Right lobe of liver (tissue), 6 donors: ENCODE measurements at regions not wholly inside any gene's neighbourhood (a gene's known extent, or its start where the extent isn't known, plus 50 kb on each side); places are given as distances from the start of the nearest gene placed in this dataset.

Source experiments
- ATAC-seq, 4 donors: fragments of 200-7000 bp; cut with Tn5 transposase; one replicate each; pipeline ENCODE4 v1.9.1; 2020; ENCODE audit warnings: mild to moderate bottlenecking in 4 of 4, moderate library complexity in 4 of 4
- DNase-seq, 3 donors: peaks; one replicate each; pipeline ENCODE4 v3.0.0-alpha.2; 2020
- H3K27ac ChIP-seq, 3 donors: fragments of 200-600 bp; one replicate each; pipeline ENCODE4 v1.8.0; 2022
- H3K27me3 ChIP-seq, 2 donors: fragments of 200-600 bp; one replicate each; pipeline ENCODE4 v1.8.0; 2022
- H3K36me3 ChIP-seq, 4 donors: fragments of 200-600 bp; sonication (generic) in 1 of 4; one replicate each; pipeline versions ENCODE4 v1.5.1 to v1.8.0; 2017 to 2022; ENCODE audit warnings: control low read depth in 1 of 4
- H3K4me1 ChIP-seq, 4 donors: fragments of 200-600 bp; sonication (generic) in 1 of 4; one replicate each; pipeline versions ENCODE4 v1.5.1 to v1.8.0; 2017 to 2022; ENCODE audit warnings: control low read depth in 1 of 4
- H3K4me3 ChIP-seq, 3 donors: fragments of 200-600 bp; one replicate each; pipeline ENCODE4 v1.8.0; 2022
- H3K9me3 ChIP-seq, 4 donors: fragments of 200-600 bp; sonication (generic) in 1 of 4; one replicate each; pipeline versions ENCODE4 v1.5.1 to v1.8.0; 2017 to 2022; ENCODE audit warnings: control low read depth in 1 of 4
- CTCF ChIP-seq, 4 donors: fragments of 200-600 bp in 3 of 4; fragments of 450-650 bp in 1 of 4; IDR thresholded peaks; one replicate each; pipeline versions ENCODE4 v1.5.1 to v1.8.0; 2016 to 2022; ENCODE audit warnings: antibody characterized with exemption in 4 of 4, mild to moderate bottlenecking in 2 of 4
- POLR2A ChIP-seq: fragments of 450-650 bp; IDR thresholded peaks from one replicate; pipeline ENCODE4 v1.6.1; 2017; ENCODE audit warnings: antibody characterized with exemption, mild to moderate bottlenecking
- WGBS: methylation state at CpG from one replicate; pipeline ENCODE4 v1.1.6; 2018; ENCODE audit warnings: low coverage, low lambda C conversion rate; ENCODE audit not compliant: insufficient coverage; ENCODE audit errors: missing lambda C conversion rate; 5-methylcytosine and 5-hydroxymethylcytosine counted together
- intact Hi-C, 2 donors: fragments of 100-400 bp; cut with DNase I; formaldehyde crosslinking; loops; one replicate each; pipeline versions ENCODE4 v1.11.2 to v1.14.1; 2022
- donor health status: DM: no; HTN: yes; CAD: no.
- donor health status: DM: no; HTN: no; CAD: no.
- donor health status: DM: no; HTN: no; CAD: no.
- donor health status: DM: no; HTN: yes; CAD: no.
- donor health status: DM: no; HTN: yes; CAD: no.

DNA sequence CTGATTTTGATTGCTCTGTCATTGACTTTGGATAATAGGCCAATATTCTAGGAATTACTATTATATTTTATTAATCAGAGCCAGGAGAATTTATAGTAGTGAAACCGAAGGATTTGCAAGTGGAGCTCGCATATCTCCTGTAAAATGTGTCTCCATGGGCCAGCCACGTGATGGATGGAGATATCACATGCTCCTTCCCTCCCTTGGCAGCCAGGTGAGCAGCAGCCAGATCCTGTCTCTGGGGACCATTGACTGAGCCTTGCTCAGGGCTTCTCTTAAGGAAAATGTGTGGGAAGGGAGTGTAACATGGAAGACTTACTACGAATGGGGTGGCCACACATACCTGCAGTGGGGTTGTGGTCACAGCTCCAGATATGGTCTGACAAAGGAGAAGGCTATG lies 144.7 kb upstream of the RGMA start:
- Histone ChIP-seq H3K4me3 (no peak overlapping the region), H3K27me3 (no peaks in the 10 kb centered on the region), H3K9me3 (no peaks in the 10 kb centered on the region), H3K36me3 (no peaks in the 10 kb centered on the region), H3K27ac (no peak overlapping the region), H3K4me1 (no peaks in the 10 kb centered on the region)
- no peak for TF ChIP-seq POLR2A
- TF ChIP-seq CTCF (IDR thresholded peaks at IDR 0.05) = no peak
- 50% methylated on average over 4 of the region's 4 CpGs for WGBS
- DNase-seq (no peak), ATAC-seq (no peak)
- intact Hi-C loops = no loop called here

GRCh38 chr15:93232845-93233244 lies 143.8 kb upstream of the RGMA start:
- no peaks in the 10 kb centered on the region for H3K36me3 ChIP-seq
- no peak for DNase-seq
- no peak overlapping the region for H3K27ac ChIP-seq
- no peaks in the 10 kb centered on the region for H3K9me3 ChIP-seq
- no peaks in the 10 kb centered on the region for H3K27me3 ChIP-seq
- no peak for TF ChIP-seq POLR2A
- no peak overlapping the region for H3K4me3 ChIP-seq
- ATAC-seq = no peak
- intact Hi-C loops = no loop called here
- no peaks in the 10 kb centered on the region for H3K4me1 ChIP-seq
- 43% methylated on average over 8 of the region's 8 CpGs for WGBS

DNA sequence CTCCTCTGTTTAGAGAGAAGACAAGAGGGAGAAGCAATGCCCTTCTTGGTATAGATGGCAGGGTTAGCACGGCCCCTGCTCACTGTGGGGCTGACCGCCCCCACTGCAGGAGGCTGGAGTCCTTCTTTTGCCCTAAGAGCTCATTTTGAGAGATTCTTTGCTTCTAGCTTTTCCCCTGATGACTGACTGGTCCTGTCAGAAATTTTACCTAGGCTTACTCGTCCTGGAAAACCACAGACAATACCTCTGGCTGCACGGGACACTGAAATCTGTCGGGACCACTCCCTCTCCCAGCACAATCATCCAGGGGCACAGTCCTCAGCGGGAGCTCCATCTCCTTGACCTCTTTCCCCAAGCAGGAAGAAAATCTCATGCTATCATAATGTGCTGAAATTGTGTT lies 143.0 kb upstream of the RGMA start:
- no peak for ATAC-seq
- WGBS = 36% methylated on average over 5 of the region's 6 CpGs
- intact Hi-C loops = no loop called here
- Histone ChIP-seq H3K27me3 (no peaks in the 10 kb centered on the region), H3K4me1 (no peaks in the 10 kb centered on the region), H3K27ac (no peak overlapping the region), H3K4me3 (no peak overlapping the region), H3K9me3 (no peaks in the 10 kb centered on the region), H3K36me3 (no peaks in the 10 kb centered on the region)
- no peak for TF ChIP-seq POLR2A
- DNase-seq = no peak

DNA sequence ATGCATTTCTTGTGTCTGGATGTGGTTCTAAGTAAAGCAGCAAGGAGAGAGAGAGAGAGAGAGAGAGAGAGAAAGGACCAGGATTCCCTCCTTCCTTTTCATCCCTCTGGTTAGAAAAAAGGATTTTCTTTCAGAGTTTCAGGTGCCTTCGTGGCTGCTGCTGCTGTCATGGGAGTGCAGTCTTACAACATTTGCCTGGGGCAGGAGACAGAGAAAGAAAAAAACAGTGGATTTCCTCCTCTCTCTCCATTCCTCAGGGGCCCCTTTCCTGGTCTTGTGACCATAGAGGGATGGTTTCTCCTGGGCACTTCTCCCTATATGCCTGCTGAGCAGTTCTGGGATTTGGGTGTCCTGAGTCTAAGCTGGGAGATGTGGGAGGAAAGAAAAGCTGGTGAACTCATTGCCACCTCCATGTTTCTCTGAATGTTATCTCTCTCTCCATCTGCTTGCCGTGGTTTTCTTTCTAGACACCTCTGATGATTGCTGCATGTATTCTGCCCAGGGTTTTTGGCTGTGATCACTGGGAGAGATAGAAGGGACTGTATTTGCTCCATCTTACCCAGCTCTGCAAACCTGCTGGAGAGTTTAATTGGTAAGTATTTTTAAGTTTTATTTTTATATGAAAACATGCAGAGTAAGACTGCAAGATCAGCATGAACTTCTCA lies 142.4 kb upstream of the RGMA start:
- no peak overlapping the region for H3K27ac ChIP-seq
- intact Hi-C loops = no loop called here
- no peaks in the 10 kb centered on the region for H3K27me3 ChIP-seq
- ATAC-seq = no peak
- H3K4me3 ChIP-seq = no peak overlapping the region
- H3K36me3 ChIP-seq = no peaks in the 10 kb centered on the region
- no peaks in the 10 kb centered on the region for H3K9me3 ChIP-seq
- TF ChIP-seq CTCF (IDR thresholded peaks at IDR 0.05) (no peak), POLR2A (no peak)
- WGBS = 25% methylated on average over 2 of the region's 2 CpGs
- no peaks in the 10 kb centered on the region for H3K4me1 ChIP-seq
- DNase-seq = no peak

DNA sequence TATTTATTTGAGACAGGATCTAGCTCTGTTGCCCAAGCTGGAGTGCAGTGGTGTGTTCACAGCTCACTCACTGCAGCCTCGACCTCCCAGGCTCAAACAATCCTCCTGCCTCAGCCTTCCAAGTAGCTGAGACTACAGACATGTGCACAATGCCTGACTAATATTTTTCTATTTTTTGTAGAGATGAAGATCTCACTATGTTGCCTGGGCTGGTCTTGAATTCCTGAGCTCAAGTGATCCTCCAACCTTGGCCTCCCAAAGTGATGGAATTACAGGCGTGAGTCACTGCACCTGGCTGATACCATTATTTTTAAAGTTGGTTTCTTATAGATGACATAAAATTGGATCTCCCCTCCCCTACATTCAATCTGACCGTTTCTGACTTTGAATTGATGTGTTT lies 139.5 kb upstream of the RGMA start:
- Histone ChIP-seq H3K36me3 (no peaks in the 10 kb centered on the region), H3K4me1 (no peaks in the 10 kb centered on the region), H3K27me3 (peaks cover 0 to 5% of the 10 kb centered on the region in 2 donors), H3K4me3 (no peak overlapping the region), H3K27ac (no peak overlapping the region), H3K9me3 (no peaks in the 10 kb centered on the region)
- DNase-seq (no peak), ATAC-seq (no peak)
- 44% methylated on average over 3 of the region's 3 CpGs for WGBS
- TF ChIP-seq POLR2A = no peak
- TF ChIP-seq CTCF (IDR thresholded peaks at IDR 0.05) = no peak
- intact Hi-C loops = no loop called here

GRCh38 chr15:93223803-93224202 lies 134.8 kb upstream of the RGMA start:
- no peak for TF ChIP-seq CTCF (IDR thresholded peaks at IDR 0.05)
- TF ChIP-seq POLR2A = no peak
- intact Hi-C loops = no loop called here
- WGBS = 54% methylated on average over 7 of the region's 7 CpGs
- no peaks in the 10 kb centered on the region for H3K4me1 ChIP-seq
- no peaks in the 10 kb centered on the region for H3K9me3 ChIP-seq
- no peak overlapping the region for H3K4me3 ChIP-seq
- no peak overlapping the region for H3K27ac ChIP-seq
- H3K27me3 ChIP-seq = peaks cover 0 to 5% of the 10 kb centered on the region in 2 donors
- DNase-seq (no peak), ATAC-seq (no peak)
- H3K36me3 ChIP-seq = no peaks in the 10 kb centered on the region
